Activated effector memory CD4-positive, alpha-beta T cell treated with anti-CD3 and anti-CD28 coated beads, Interleukin-2, amount 50 U/mL, for 16 hours (primary cell): ENCODE measurements at regions not wholly inside any gene's neighbourhood (a gene's known extent, or its start where the extent isn't known, plus 50 kb on each side); places are given as distances from the start of the nearest gene placed in this dataset.
"Not testable (repeated sequence)": the region's sequence is repeated elsewhere in the genome, so short reads cannot be mapped to it uniquely, and the experiment has no call there.

Source experiments
- DNase-seq: peaks from one replicate; pipeline ENCODE4 v3.0.0-alpha.2; 2020

DNA sequence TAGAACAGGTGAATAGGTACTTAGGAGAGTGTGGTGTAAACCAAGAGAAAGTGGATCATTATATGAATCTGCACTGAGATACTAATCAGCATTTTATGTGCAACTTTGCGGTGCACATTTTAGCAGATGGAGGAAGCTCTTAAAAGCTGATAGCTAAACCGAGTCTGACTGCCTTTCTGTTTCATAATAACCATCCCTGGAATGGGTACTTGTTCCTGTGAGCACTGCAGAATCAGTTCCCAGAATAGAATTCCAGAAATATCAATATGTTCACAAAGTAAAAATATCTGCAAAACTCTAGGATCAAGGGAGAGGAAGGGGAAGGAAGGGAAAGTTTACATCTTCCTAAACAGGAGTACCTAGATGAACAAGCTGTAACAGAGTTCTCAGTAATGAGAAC lies 432.2 kb upstream of the HNRNPA3 start:
- DNase-seq: no peak

DNA sequence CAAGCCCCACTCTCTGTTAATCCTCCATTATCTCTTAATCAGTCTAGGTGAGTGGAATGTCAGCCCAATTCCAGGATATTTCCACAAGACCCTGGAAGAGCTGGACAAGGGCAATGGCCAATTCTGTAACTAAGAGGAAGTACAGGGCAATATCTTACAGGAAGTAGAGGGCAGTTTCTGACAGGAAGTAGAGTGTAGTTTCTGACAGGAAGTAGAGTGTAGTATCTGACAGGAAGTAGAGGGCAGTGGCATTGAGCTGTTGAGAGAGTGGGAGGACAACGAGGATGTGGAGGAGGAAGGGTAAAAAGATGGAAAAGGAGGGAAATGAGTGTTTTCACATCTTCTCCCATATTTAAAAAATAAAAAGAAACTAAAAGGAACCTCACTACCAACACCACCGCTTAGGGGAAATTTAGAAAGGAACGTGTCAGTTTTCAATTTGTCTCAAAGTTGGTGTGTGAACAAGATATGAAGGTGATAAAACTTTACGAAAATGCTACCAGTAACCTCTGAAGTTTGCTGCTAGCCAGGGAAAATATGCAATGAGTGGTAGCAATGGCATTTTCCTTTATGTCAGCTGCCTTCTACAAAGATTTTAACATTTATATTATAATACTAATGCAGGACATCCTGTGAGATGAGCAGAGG lies 430.9 kb upstream of the HNRNPA3 start:
- DNase-seq: no peak

DNA sequence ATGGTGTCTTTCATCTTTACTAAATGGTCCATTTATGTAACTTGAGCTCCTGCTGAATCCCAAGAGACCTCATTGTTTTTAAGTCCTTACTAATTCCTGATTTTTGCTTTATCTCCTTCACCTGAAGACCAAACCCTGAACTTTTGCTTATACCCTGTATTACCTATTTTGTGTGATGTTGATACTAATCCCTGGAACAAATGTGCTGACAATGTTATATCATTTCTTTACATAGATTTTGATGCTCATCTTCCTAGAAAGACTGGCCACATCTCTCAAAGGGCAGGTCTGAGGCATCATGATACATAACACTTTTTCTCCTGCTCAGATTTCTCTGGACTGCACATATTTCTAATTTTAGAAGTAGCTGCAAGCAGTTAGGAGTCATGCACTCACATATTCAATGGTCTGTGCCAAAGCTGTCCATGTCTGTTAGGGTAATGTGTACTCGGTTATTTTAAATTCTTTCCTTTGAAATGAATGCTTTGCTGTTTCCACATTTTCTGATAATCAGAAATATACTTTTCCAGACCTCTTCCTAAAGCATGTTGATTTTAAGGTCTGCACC lies 427.9 kb upstream of the HNRNPA3 start:
- no peak for DNase-seq

DNA sequence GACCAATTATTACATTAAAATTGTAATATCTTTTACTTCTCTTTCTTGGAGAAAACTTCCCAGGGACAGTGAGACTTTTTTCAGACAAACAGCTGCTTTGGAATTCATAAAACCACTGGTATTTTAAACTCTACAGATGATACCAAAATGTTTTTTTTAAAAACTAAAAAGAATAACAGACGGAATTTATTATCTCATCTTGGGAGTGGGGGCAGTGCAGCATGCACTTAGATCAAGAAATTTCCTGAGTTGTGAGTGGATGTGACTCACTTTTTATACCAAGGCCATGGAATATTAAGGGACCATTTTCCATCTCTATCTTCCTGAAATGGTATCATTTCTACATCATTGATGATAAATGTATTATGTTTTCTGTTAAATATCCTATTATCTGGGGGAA lies 422.8 kb upstream of the HNRNPA3 start:
- no peak for DNase-seq

DNA sequence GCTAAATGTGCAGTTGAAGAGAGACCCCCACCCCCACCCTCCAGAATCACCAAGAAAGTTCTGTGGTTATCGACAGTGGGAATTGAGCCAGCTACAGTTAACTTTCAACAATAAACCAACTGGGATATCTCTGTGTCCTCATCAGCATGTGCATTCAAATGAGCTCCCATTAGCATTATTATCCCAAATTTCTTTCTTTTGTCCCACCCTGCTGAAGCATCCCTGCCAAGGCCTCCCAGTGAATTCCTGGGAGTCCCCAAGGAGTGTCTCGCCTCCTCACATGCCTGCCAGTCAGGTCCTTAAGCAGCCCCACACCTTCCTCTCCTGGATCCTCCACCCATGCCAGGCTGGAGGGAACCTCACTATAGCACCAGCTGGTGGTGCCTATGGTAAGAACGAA lies 422.1 kb upstream of the HNRNPA3 start:
- DNase-seq: no peak

DNA sequence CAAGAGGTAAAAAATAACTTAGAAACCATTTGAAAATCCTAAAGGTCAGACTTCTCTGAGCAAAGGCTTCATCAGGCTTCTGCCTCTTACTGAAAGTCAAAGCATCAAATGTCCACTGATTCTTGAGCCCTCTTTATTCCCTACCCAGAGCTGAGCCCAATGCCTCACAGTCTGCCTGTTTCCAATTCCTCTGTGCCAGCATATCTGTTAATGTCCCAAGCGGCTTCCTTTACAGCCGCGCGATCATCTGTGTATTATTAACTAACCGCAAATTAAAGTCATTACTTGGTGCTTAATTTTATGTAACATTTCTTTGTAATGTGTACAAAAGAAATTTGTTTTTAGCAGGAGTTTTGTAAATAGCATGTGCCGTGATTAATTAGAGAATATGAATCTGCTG lies 418.8 kb upstream of the HNRNPA3 start:
- no peak for DNase-seq

DNA sequence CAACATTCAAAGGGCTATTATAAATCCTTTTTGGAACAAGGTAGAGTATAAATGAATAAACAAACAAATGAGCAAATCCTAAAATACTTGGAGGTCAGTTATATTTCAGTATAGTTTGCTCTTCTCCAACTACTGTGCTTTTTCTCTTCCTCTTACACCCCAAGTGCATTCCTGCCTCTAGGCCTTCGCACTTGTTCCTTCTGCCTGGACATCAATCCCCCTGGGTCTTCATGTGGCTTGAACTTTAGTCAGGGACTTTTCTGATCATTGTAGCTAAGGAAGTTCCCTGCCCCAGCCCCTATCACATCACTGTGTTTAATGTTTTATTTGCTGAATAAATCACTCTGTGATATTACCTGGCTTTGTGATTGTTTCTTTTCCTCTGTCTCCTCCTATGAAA lies 418.2 kb upstream of the HNRNPA3 start:
- no peak for DNase-seq

DNA sequence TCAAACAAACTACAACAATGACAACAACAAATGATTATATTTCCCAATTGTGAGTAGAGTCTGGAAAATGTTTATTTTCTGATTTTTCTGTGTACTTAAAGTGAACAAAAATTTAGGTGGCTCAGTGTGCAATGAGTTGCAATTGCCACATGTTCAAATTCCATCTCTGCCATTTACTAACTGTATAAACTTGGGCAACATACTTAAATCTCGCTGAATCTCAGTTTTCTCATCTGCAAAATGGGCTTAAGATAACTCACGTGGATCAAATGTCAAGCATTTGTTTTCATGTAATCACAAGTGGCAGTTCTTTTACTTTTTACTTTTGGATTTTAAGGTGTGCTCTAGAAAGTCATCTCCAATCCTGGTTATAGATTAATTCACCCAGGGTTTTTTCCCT lies 416.8 kb upstream of the HNRNPA3 start:
- no peak for DNase-seq

DNA sequence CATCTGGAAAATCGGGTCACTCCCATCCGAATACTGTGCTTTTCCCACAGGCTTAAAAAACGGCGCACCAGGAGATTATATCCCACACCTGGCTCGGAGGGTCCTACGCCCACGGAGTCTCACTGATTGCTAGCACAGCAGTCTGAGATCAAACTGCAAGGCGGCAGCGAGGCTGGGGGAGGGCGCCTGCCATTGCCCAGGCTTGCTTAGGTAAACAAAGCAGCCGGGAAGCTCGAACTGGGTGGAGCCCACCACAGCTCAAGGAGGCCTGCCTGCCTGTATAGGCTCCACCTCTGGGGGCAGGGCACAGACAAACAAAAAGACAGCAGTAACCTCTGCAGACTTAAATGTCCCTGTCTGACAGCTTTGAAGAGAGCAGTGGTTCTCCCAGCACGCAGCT lies 415.9 kb upstream of the HNRNPA3 start:
- DNase-seq: not testable (repeated sequence)

DNA sequence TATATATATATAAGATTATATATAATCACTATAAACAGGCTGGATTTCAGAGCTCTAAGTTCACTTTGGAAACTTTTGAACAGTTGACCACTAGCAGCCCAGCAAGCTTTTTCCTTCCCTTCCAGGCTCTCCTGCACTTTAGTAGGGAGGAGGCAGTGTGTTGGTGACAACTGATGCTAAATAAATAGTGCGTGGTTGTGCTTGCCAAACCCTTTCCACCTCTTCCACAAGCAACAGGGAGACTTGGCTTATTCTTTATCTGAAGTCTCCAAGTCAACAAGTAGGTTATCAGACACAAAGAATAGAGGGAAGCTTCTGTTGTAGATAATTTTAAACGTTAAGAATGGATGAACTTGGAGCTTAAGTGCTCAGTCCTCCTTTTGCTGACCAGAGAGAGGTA lies 408.2 kb upstream of the HNRNPA3 start:
- DNase-seq: no peak

DNA sequence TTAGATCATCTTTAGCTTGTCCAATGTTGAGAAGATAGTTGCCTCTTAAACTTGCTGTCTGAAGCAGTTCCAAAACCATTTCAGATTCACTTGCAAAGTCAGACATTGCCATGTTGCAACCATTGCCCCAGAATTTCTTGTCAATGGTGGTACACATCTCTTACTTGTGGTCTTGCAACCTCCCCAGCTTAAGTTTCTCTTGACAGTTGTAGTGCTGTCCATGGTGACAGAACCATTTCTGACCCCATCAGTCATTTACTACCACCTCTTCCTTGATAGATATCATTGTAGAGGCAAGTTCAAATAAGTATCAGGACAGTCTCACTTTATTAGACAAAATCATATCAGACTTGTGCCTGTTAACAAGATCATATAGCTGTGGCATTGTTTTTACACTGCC lies 407.2 kb upstream of the HNRNPA3 start:
- DNase-seq: no peak

DNA sequence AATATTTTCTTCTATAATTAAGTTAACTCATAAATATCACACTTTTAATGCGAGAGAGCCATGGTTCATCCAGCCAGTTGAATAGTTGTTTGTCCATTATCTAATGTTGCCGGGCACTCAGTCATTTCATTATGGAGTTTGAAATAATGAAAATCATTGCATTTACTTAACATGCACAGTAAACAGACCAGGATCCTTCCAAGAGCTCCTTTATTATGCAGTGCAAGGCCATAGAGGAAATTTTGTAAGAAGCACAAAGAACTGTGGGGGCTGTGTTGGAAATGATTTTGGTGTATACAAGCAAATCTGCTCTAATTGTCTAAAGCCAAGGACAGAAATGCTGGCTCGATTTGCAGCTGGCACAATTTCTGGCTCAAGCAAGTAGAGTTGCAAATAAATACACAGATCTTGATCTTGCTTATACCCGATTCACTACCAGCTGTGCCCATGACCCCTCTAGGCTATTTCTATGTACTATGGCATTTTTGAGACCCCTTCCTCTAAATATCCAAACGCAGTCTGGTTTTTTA lies 400.3 kb upstream of the HNRNPA3 start:
- no peak for DNase-seq

DNA sequence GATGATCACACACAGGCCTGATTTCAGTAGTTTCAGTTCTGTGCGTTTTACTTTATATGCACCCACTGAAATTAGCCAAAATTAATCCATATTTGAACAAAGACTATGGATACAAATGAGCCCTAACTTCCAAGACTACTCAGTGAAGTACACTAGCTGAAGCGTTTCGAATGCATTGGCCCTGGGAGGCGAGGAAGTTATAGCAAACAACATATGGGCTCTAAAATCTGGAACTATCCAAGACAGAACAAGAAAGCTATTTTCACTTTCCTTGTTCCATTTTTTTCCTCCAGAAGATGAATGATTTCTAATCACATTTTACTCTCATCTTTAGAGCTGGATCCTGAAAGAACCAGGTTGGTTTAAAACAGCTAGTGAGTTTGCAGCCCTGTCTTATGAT lies 399.4 kb upstream of the HNRNPA3 start:
- no peak for DNase-seq

DNA sequence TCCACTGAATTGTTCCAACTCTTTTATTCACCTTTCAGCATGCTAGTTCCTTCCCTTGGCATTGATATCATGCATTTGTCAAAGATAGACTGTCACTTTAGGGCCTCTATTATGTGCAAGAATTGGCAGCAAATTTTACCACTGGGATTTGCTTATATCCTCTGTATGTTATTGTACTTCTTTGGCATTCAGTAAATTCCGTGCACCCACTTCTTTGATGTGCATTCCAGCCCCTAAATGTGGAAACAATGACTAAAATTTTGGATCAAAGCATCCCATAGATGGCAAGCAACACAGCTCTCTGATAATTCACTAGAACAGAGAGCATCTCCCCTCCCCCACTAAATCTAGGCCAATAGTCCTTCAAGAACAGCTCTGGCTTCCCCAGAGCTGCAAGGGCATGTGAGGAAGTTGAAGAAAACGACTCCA lies 399.0 kb upstream of the HNRNPA3 start:
- DNase-seq: no peak

DNA sequence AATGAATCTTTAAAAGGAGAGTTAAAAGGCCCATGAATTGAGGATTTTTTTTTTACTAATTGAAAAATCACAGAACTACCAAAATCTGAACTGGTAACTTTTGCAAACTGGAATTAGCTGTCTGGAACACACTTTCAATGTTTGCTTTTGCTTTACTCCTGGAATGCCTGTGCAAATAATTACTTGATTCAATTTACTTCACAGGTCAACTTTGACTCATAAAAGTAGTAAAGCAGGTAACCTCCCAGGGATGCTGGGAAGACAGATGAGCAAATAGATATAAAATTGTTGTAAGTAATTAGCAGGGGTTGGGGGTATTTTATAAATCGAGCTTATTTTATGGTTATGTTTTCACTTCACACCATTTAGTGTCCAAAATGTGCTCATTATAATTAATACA lies 398.3 kb upstream of the HNRNPA3 start:
- no peak for DNase-seq

DNA sequence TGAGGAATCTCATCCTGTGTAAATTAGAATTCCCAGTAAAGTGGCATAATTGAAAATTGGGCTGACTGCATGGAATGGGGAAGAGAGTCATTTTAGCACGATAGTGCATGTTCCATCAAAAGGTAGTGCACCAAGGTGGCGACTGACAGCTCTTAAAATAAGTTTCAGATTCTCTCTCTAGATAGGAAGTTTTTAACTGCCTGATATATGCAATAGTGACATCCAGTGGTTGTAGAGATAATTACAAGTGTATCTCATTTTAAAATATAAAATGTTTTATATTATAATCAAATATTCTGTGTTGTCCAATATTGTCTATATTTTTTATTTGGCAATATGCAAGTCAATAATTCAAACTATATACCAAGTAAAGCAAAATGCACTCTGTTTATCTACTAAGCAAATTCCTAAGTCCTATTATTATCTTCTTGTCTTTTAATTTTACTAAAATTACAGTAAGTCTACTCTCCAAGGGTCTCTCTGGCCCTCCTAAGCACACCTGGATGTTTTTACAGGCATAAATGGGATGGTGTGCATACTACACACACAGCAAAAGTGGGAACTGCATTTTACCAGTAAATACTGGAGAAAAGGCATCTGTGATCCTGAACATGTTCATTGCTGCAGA lies 397.7 kb upstream of the HNRNPA3 start:
- DNase-seq: no peak

DNA sequence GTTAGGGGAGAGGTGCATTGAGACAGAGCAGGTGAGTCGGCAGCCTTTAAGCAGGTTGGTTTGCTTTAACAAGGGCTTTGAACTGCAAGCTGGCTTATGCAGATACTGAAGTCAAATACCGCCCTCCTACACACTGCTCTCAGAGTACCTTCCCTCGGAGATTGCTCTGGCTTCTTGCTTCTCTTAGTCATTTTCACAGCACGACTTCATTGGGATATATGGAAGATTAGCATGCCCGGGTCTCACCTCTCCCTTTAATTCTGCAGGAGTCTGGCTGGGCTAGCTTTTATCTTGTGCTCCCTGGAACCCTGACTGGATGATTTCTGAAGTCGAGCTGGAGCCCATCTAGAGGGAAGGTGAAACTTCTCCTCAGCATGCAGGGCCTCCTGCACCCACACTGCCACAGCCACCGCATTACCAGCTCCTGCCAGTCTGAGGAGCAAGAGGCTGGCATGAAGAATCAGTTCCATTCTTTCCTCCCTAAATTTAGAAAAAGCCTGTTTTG lies 395.5 kb upstream of the HNRNPA3 start:
- DNase-seq: no peak

DNA sequence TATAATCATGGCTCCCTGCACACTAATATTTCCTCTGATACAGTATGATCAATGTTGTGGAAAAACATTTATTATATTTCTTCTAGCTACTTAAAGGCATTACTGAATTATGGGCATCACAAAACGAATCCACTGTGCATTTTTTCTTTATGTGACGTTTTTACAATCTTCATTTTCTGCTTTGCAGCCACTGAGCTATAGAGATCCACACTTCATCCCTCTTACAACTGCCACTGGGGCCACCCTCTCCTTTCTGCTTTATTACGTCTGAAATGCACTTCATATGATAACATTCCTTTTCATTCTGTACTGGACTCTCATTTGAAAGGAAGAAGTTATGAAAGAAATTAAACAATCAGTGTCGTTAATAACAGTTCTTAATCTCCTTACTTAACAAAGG lies 394.5 kb upstream of the HNRNPA3 start:
- no peak for DNase-seq

DNA sequence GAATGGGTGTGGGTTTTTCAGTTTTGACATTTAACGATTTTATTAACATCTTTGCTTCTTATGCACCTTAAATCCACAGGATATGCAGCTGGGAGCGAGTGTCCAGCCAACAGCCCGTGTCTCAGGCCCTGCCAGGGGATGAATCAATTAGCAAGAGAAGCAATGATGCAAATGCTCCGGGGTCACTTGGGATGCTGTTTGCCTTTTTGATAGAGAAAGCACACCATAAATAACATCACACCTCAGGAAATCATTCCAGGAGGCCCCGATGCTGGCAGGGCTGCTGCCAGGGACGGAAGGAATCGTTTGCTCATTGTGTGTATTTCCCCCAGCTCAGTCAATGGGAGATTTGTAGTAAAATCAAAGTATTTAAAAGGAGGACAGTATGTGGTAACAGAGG lies 394.0 kb upstream of the HNRNPA3 start:
- no peak for DNase-seq

DNA sequence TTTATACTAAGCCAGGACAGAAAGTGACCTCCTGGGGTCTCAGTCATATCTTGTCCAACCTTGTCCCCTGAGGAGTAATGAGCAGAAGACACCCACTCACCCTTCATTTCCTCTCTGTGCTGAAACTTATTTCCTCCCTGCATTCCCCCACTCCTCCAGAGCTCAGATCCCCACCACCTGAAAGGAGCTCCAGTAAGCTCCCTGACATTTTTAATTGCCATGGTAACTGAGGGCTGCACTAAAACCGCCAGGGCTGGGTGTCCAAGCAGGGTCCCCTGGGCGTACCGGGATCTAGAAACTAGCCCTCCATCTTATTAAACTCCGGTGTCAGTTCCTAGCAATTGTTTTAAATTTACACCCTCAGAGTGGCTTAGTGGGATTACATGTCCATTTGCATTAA lies 393.3 kb upstream of the HNRNPA3 start:
- no peak for DNase-seq

DNA sequence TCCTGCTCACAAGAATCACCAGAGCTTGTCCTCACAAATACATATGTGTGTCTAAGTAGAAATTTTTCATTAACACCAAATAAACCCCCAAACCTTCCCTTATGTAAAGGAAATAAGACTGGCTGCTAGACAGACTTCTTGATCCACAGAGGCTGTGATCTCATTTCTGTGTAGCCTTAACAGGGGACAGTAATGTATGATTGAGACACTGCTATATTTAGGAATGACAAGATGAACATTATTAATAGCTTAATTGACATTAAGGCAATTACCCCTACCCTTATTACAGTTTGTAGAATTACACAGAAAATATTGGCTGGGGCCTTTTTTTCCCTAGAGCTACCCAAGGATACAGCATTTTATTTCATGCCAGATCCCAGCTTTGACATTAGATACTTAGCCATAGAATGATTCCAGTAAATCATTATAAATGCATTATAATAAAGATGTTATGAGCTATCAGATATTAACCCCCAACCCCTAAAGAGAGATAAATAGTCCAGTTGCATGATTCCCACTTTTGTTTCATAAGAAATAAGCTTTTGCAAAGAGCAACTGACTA lies 392.1 kb upstream of the HNRNPA3 start:
- no peak for DNase-seq

DNA sequence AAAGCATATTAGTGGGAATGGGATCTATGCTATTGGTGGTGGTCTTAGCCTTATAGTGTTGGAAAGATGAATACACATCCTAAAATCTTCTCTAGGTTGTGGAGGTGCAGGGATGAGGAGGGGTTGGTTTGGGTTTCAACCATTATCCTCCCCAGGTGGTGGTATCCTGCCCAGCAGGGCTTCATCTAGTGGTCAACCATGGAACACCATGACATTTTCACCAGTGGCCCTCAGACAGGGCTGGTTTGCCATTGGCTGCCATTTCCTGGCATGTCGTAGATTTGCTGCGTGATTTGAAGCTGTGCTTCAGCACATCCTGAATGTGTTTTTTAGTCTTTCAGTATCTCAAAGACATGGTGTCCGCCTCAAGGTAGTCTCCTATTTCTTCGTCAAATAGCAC lies 391.2 kb upstream of the HNRNPA3 start:
- DNase-seq: no peak

DNA sequence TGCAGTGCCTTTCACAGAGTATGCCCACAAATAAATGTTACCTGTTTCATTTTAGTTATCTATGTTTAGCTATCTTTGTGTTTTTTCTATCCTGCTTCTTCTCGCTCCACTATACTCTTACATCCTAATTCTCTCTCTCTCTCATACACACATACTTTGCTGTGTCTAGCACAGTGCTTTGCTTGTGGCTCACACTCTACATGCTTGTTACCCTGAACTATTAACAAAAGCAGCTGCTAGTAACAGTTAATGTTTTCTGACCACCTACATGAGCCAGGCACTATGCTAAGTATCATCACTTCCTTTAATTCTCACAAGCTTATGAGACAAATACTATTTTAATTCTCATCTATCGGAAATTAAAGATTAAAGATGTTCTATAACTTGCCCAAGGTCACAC lies 390.5 kb upstream of the HNRNPA3 start:
- no peak for DNase-seq

DNA sequence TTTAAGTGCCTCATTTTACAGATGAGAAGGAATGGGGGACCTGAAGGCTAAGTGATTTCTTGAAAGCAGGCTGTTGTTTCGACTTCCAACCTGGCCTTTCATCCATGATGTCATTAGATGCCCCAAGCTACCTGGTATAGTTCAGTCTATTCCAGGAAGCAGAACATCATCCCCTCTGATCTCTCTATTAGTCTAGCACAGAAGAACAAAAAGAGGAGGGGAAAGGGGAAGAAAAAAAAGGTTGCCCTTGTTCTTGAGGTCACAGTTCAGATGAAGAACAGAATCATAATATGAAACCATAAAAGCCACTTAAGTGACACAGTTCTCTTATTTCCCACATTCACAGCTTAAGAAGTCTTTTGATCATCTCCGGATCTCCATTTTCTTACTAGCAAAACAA lies 386.2 kb upstream of the HNRNPA3 start:
- no peak for DNase-seq
